ENCODE measurements at regions not wholly inside any gene's neighbourhood (a gene's known extent, or its start where the extent isn't known, plus 50 kb on each side); places are given as distances from the start of the nearest gene placed in this dataset.
"Not testable (repeated sequence)": the region's sequence is repeated elsewhere in the genome, so short reads cannot be mapped to it uniquely, and the experiment has no call there.

- DNase-seq, result no peak
Measured at GRCh38 chrX:140064993-140065392, 99.7 kb upstream of the CXorf66 start.

GRCh38 chrX:140057001-140057411, 91.7 kb upstream of the CXorf66 start:
- peak; percentile 32 to 53 for DNase-seq

DNA sequence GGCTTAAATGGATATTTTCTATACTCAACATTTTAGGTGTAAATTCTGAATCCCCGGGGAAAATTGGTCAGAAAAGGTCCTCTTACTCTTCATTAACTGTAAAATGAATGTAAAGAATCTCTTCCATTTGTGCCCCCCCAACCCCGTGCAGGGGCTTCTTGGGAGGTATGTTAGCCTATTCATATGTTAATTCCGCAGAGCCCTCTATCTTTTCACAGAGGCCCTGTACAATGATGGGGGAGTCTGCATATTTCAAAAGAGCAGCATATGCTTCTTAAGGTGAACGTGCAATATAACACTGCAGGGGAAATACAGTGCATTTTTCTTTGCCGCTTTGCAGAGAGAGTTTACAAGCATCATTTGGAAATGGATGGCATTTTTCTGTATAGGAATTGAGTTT, 88.5 kb upstream of the CXorf66 start:
- DNase-seq, result no peak

GRCh38 chrX:140050906-140051305, 85.6 kb upstream of the CXorf66 start:
- no peak for DNase-seq

GRCh38 chrX:140040386-140040785, 75.1 kb upstream of the CXorf66 start:
- no peak for DNase-seq

- DNase-seq, result no peak
Measured at GRCh38 chrX:140038842-140039241, 73.5 kb upstream of the CXorf66 start.

- DNase-seq, result no peak
Measured at GRCh38 chrX:140034916-140035315, 69.6 kb upstream of the CXorf66 start.

GRCh38 chrX:140022482-140022881, 57.2 kb upstream of the CXorf66 start:
- no peak for DNase-seq

GRCh38 chrX:140019134-140019533, 53.8 kb upstream of the CXorf66 start:
- DNase-seq, result not testable (repeated sequence)
